K562 (cell line): ENCODE measurements at regions not wholly inside any gene's neighbourhood (a gene's known extent, or its start where the extent isn't known, plus 50 kb on each side); places are given as distances from the start of the nearest gene placed in this dataset.

Experiments
- ATAC-seq: fragments of 200-7000 bp; cut with Tn5 transposase; 3 replicates; pipeline ENCODE4 v1.9.1; 2020; ENCODE audit warnings: moderate library complexity
- BruUV-seq: library from RNA; stranded (reverse); fragments of 400-500 nt; replicated peaks from 2 replicates; lab custom pipeline; 2021; lab: Mats Ljungman, UMichigan
- CTCF ChIA-PET: fragments of 300-600 bp; formaldehyde crosslinking; extraction: SDS; loops from one replicate; lab custom pipeline; 2021; ENCODE audit warnings: low intra/inter-chr PET ratio; lab: Yijun Ruan, JAX
- POLR2A ChIA-PET: fragments of 300-600, 350-650 bp; sonication (Branson Sonifier 250); formaldehyde crosslinking; extraction: SDS; loops from one replicate; lab custom pipeline; 2021; ENCODE audit warnings: antibody characterized with exemption, inconsistent platforms; lab: Yijun Ruan, JAX
- DNase-seq, 4 experiments: peaks; one replicate each; pipeline versions ENCODE4 v3.0.0 to v3.0.0-alpha.2; 2011 to 2018; ENCODE audit warnings: low spot score in 3 of 4, mixed read lengths in 3 of 4; ENCODE audit errors: extremely low read depth in 1 of 4
- FAIRE-seq: peaks from 2 replicates; lab custom pipeline; 2011; peaks lifted over from hg19 to GRCh38; lab: Jason Lieb, UNC
- H2AFZ ChIP-seq: 2 replicates; pipeline ENCODE4 v1.6.0; 2011; ENCODE audit warnings: low read depth, low read length, control low read depth, inconsistent platforms
- H3K27ac ChIP-seq: fragments of 200-600 bp; 3 replicates; pipeline ENCODE4 v1.8.0; 2011; ENCODE audit warnings: low read depth, mild to moderate bottlenecking, control low read depth, inconsistent platforms, low read length, moderate library complexity, mixed read lengths; ENCODE audit errors: extremely low read depth
- H3K27me3 ChIP-seq, 2 experiments: fragments of 300-600 bp in 1 of 2; 2 replicates in 1 of 2; 3 replicates in 1 of 2; pipeline versions ENCODE4 v1.6.0 to v1.8.0; 2011; ENCODE audit warnings: inconsistent platforms in 2 of 2, low read length in 2 of 2, mild to moderate bottlenecking in 1 of 2, mixed read lengths in 1 of 2, moderate library complexity in 1 of 2; ENCODE audit not compliant: control insufficient read depth in 2 of 2, insufficient read depth in 2 of 2
- H3K36me3 ChIP-seq: fragments of 300-600 bp; 3 replicates; pipeline ENCODE4 v1.8.0; 2011; ENCODE audit warnings: mild to moderate bottlenecking, low read length, inconsistent platforms; ENCODE audit not compliant: control insufficient read depth, insufficient read depth
- H3K4me1 ChIP-seq, 2 experiments: fragments of 200-600 bp in 1 of 2; replicated peaks in 1 of 2; 2 replicates in 1 of 2; 3 replicates in 1 of 2; pipeline versions ENCODE4 v1.5.1 to v1.8.0; 2011; ENCODE audit warnings: inconsistent platforms in 2 of 2, low read length in 2 of 2, mild to moderate bottlenecking in 1 of 2, mixed read lengths in 1 of 2, moderate library complexity in 1 of 2; ENCODE audit not compliant: control insufficient read depth in 2 of 2, insufficient read depth in 2 of 2
- H3K4me2 ChIP-seq: 2 replicates; pipeline ENCODE4 v1.6.1; 2011; ENCODE audit warnings: low read length, control low read depth, inconsistent platforms, mixed read lengths; ENCODE audit not compliant: insufficient read depth
- H3K4me3 ChIP-seq: fragments of 200-600 bp; sonication (generic), shearing (Covaris generic); 2 replicates; pipeline ENCODE4 v1.5.1; 2016; ENCODE audit warnings: control low read depth, inconsistent platforms
- H3K79me2 ChIP-seq: fragments of 200-600 bp; 3 replicates; pipeline ENCODE4 v1.8.0; 2011; ENCODE audit warnings: low read length, inconsistent platforms; ENCODE audit not compliant: control insufficient read depth, insufficient read depth
- H3K9ac ChIP-seq, 2 experiments: 2 replicates each; pipeline versions ENCODE4 v1.6.0 to v1.6.1; 2011; ENCODE audit warnings: low read depth in 2 of 2, low read length in 2 of 2, control low read depth in 1 of 2, inconsistent platforms in 1 of 2, mild to moderate bottlenecking in 1 of 2, mixed read lengths in 1 of 2; ENCODE audit not compliant: insufficient read depth in 1 of 2
- H3K9me1 ChIP-seq: one replicate; pipeline ENCODE4 v1.6.0; 2011; ENCODE audit warnings: inconsistent platforms, mild to moderate bottlenecking, low read length, moderate library complexity; ENCODE audit not compliant: control insufficient read depth, insufficient read depth
- H3K9me3 ChIP-seq: replicated peaks from 2 replicates; pipeline ENCODE4 v1.5.1; 2011; ENCODE audit warnings: low read depth, low read length, inconsistent platforms; ENCODE audit not compliant: control insufficient read depth, insufficient read depth
- H4K20me1 ChIP-seq: replicated peaks from 2 replicates; pipeline ENCODE4 v1.6.1; 2011; ENCODE audit warnings: low read length, inconsistent platforms, mixed read lengths; ENCODE audit not compliant: control insufficient read depth, insufficient read depth
- ASH1L ChIP-seq: fragments of 450-650 bp; IDR thresholded peaks from 2 replicates; pipeline ENCODE4 v1.6.1; 2018; ENCODE audit warnings: borderline replicate concordance, mild to moderate bottlenecking, low read depth; ENCODE audit not compliant: partially characterized antibody
- BCLAF1 ChIP-seq, 2 experiments: fragments of 450-650 bp in 1 of 2; IDR thresholded peaks; 2 replicates each; pipeline ENCODE4 v1.6.1; 2011 to 2017; ENCODE audit warnings: low read depth in 2 of 2, antibody characterized with exemption in 1 of 2, borderline replicate concordance in 1 of 2, low read length in 1 of 2, mild to moderate bottlenecking in 1 of 2, mixed read lengths in 1 of 2; ENCODE audit not compliant: control insufficient read depth in 1 of 2
- EP400 ChIP-seq: fragments of 450-650 bp; IDR thresholded peaks from 2 replicates; pipeline ENCODE4 v1.6.1; 2017; ENCODE audit warnings: antibody characterized with exemption, mild to moderate bottlenecking, moderate library complexity
- FOXO4 ChIP-seq: fragments of 450-650 bp; formaldehyde crosslinking; IDR thresholded peaks from 2 replicates; pipeline ENCODE4 v1.4.0; 2020; ENCODE audit warnings: mild to moderate bottlenecking, moderate library complexity
- SRSF9 ChIP-seq: fragments of 200-400 bp; formaldehyde crosslinking; IDR thresholded peaks from 2 replicates; pipeline ENCODE4 v1.6.1; 2017; ENCODE audit warnings: low read depth, low read length, borderline replicate concordance
- TAF15 ChIP-seq: fragments of 200-400 bp; formaldehyde crosslinking; IDR thresholded peaks from 2 replicates; pipeline ENCODE4 v1.6.1; 2017; ENCODE audit warnings: mild to moderate bottlenecking, low read depth, low read length, moderate library complexity
- ZNF143 ChIP-seq: sonication (generic); formaldehyde crosslinking; IDR thresholded peaks from 2 replicates; pipeline ENCODE4 v1.9.0; 2022; ENCODE audit warnings: mild to moderate bottlenecking, missing genetic modification reagents
- WGBS: fragments of 100-300 bp; shearing (Covaris generic); methylation state at CpG from one replicate; pipeline ENCODE4 v1.1.6; 2016; ENCODE audit warnings: low coverage, mixed read lengths; ENCODE audit not compliant: insufficient coverage; ENCODE audit errors: missing lambda C conversion rate; 5-methylcytosine and 5-hydroxymethylcytosine counted together
- in situ Hi-C: fragments of 300-500 bp; cut with MboI; formaldehyde crosslinking; loops from 4 replicates; pipeline ENCODE4 v1.15.0; 2018; ENCODE audit warnings: inconsistent platforms, mixed read lengths
- intact Hi-C: fragments of 100-400 bp; cut with micrococcal nuclease; formaldehyde crosslinking; loops from 2 replicates; pipeline ENCODE4 v1.14.2; 2022
- TF ChIP-seq, protein P1 (sequence below): sonication (generic); IDR thresholded peaks from 2 replicates; pipeline ENCODE4 v1.6.1; 2016
- TF ChIP-seq, protein P2 (sequence below): sonication (generic); formaldehyde crosslinking; IDR thresholded peaks from 2 replicates; pipeline ENCODE4 v1.8.1; 2023; ENCODE audit warnings: missing genetic modification reagents, mild to moderate bottlenecking, borderline replicate concordance
- TF ChIP-seq, protein P3 (sequence below): sonication (generic); formaldehyde crosslinking; IDR thresholded peaks from 2 replicates; pipeline ENCODE4 v1.8.0; 2022; ENCODE audit warnings: mild to moderate bottlenecking, missing genetic modification reagents

DNA sequence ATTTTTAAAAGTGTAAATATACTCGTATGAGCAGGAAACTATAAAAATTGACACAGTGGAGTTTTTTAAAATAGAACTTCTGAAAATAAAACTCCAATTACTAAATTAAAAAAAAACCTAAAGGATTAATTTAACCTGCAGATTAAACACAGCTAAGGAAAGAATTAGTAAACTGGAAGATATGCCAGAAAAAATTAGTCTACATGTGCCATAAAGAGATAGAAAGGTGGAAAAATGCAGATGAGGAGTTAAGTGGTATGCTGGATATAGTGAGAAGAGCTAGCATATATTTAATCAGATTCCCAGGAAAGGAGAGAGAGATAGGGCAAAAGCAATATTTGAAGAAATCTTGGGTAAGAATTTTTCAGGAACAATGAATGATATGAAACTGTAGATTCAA is 315.8 kb upstream of the CADM1 start:
- no peaks in the 10 kb centered on the region for H3K36me3 ChIP-seq
- BruUV-seq, result no TSS peak
- H3K79me2 ChIP-seq, result no peaks in the 10 kb centered on the region
- no peaks in the 10 kb centered on the region for H3K9me3 ChIP-seq
- H3K4me1 ChIP-seq, result no peaks in the 10 kb centered on the region
- H4K20me1 ChIP-seq, result no peaks in the 10 kb centered on the region
- POLR2A ChIA-PET, result no interaction called here
- intact Hi-C loops, result no loop called here
- no peak overlapping the region for H2AFZ ChIP-seq
- no peak for DNase-seq
- ATAC-seq, result no peak
- CTCF ChIA-PET, result no interaction called here
- H3K4me2 ChIP-seq, result no peak overlapping the region
- no peak overlapping the region for H3K27ac ChIP-seq
- in situ Hi-C loops, result no loop called here
- H3K9ac ChIP-seq, result no peak overlapping the region
- WGBS, result 0% methylated on average over 1 of the region's 1 CpG
- H3K27me3 ChIP-seq, result no peaks in the 10 kb centered on the region
- FAIRE-seq, result no peak
- H3K4me3 ChIP-seq, result no peak overlapping the region
- no peaks in the 10 kb centered on the region for H3K9me1 ChIP-seq
- TF ChIP-seq EP400, result no peak
- TF ChIP-seq ZNF143 (CRISPR knock-in tag), result no peak
- TF ChIP-seq TAF15, result no peak
- TF ChIP-seq, protein P1, sequence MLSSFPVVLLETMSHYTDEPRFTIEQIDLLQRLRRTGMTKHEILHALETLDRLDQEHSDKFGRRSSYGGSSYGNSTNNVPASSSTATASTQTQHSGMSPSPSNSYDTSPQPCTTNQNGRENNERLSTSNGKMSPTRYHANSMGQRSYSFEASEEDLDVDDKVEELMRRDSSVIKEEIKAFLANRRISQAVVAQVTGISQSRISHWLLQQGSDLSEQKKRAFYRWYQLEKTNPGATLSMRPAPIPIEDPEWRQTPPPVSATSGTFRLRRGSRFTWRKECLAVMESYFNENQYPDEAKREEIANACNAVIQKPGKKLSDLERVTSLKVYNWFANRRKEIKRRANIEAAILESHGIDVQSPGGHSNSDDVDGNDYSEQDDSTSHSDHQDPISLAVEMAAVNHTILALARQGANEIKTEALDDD, result no peak
- no peak for TF ChIP-seq SRSF9
- no peak for TF ChIP-seq BCLAF1 (IDR thresholded peaks at IDR 0.05; ENCODE audit: borderline replicate concordance in 1 of 2, control insufficient read depth in 1 of 2, low read depth in 2 of 2, low read length in 1 of 2)
- TF ChIP-seq, protein P2, sequence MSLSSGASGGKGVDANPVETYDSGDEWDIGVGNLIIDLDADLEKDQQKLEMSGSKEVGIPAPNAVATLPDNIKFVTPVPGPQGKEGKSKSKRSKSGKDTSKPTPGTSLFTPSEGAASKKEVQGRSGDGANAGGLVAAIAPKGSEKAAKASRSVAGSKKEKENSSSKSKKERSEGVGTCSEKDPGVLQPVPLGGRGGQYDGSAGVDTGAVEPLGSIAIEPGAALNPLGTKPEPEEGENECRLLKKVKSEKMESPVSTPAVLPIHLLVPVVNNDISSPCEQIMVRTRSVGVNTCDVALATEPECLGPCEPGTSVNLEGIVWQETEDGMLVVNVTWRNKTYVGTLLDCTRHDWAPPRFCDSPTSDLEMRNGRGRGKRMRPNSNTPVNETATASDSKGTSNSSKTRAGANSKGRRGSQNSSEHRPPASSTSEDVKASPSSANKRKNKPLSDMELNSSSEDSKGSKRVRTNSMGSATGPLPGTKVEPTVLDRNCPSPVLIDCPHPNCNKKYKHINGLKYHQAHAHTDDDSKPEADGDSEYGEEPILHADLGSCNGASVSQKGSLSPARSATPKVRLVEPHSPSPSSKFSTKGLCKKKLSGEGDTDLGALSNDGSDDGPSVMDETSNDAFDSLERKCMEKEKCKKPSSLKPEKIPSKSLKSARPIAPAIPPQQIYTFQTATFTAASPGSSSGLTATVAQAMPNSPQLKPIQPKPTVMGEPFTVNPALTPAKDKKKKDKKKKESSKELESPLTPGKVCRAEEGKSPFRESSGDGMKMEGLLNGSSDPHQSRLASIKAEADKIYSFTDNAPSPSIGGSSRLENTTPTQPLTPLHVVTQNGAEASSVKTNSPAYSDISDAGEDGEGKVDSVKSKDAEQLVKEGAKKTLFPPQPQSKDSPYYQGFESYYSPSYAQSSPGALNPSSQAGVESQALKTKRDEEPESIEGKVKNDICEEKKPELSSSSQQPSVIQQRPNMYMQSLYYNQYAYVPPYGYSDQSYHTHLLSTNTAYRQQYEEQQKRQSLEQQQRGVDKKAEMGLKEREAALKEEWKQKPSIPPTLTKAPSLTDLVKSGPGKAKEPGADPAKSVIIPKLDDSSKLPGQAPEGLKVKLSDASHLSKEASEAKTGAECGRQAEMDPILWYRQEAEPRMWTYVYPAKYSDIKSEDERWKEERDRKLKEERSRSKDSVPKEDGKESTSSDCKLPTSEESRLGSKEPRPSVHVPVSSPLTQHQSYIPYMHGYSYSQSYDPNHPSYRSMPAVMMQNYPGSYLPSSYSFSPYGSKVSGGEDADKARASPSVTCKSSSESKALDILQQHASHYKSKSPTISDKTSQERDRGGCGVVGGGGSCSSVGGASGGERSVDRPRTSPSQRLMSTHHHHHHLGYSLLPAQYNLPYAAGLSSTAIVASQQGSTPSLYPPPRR (CRISPR knock-in tag), result no peak
- no peak for TF ChIP-seq ASH1L
- no peak for TF ChIP-seq FOXO4 (CRISPR knock-in tag)
- TF ChIP-seq, protein P3, sequence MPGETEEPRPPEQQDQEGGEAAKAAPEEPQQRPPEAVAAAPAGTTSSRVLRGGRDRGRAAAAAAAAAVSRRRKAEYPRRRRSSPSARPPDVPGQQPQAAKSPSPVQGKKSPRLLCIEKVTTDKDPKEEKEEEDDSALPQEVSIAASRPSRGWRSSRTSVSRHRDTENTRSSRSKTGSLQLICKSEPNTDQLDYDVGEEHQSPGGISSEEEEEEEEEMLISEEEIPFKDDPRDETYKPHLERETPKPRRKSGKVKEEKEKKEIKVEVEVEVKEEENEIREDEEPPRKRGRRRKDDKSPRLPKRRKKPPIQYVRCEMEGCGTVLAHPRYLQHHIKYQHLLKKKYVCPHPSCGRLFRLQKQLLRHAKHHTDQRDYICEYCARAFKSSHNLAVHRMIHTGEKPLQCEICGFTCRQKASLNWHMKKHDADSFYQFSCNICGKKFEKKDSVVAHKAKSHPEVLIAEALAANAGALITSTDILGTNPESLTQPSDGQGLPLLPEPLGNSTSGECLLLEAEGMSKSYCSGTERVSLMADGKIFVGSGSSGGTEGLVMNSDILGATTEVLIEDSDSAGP, result no peak
